Mucosa of rectum (tissue), 2 donors: ENCODE measurements at regions not wholly inside any gene's neighbourhood (a gene's known extent, or its start where the extent isn't known, plus 50 kb on each side); places are given as distances from the start of the nearest gene placed in this dataset.

Experiments used
- H3K27ac ChIP-seq, 2 donors: one replicate each; pipeline ENCODE4 v1.7.0; 2013; ENCODE audit warnings: inconsistent platforms in 2 of 2, low read depth in 2 of 2, low read length in 2 of 2
- H3K27me3 ChIP-seq, 2 donors: one replicate each; pipeline ENCODE4 v1.7.0; 2013; ENCODE audit warnings: low read length in 2 of 2; ENCODE audit not compliant: control insufficient read depth in 2 of 2, insufficient read depth in 2 of 2
- H3K36me3 ChIP-seq, 2 donors: one replicate each; pipeline ENCODE4 v1.7.0; 2013; ENCODE audit warnings: low read length in 2 of 2; ENCODE audit not compliant: control insufficient read depth in 2 of 2, insufficient read depth in 2 of 2
- H3K4me1 ChIP-seq, 2 donors: one replicate each; pipeline ENCODE4 v1.7.0; 2013; ENCODE audit warnings: low read length in 2 of 2, mild to moderate bottlenecking in 1 of 2; ENCODE audit not compliant: control insufficient read depth in 2 of 2, insufficient read depth in 2 of 2
- H3K4me3 ChIP-seq, 2 donors: one replicate each; pipeline ENCODE4 v1.7.0; 2013; ENCODE audit warnings: low read length in 2 of 2
- H3K9ac ChIP-seq, 2 donors: one replicate each; pipeline ENCODE4 v1.7.0; 2013; ENCODE audit warnings: low read length in 2 of 2, low read depth in 1 of 2, mild to moderate bottlenecking in 1 of 2
- H3K9me3 ChIP-seq, 2 donors: one replicate each; pipeline ENCODE4 v1.7.0; 2013; ENCODE audit warnings: low read length in 2 of 2; ENCODE audit not compliant: control insufficient read depth in 2 of 2
- donor health status: healthy.
- donor health status: Normal muscosa, but diverticular disease.

- Histone ChIP-seq H3K27me3 (no peaks in the 10 kb centered on the region), H3K9me3 (no peaks in the 10 kb centered on the region), H3K4me1 (no peaks in the 10 kb centered on the region), H3K4me3 (no peak overlapping the region), H3K9ac (no peak overlapping the region), H3K27ac (no peak overlapping the region), H3K36me3 (no peaks in the 10 kb centered on the region)
Measured at GRCh38 chr12:91853350-91854127, 292.1 kb downstream of the BTG1 start.

DNA sequence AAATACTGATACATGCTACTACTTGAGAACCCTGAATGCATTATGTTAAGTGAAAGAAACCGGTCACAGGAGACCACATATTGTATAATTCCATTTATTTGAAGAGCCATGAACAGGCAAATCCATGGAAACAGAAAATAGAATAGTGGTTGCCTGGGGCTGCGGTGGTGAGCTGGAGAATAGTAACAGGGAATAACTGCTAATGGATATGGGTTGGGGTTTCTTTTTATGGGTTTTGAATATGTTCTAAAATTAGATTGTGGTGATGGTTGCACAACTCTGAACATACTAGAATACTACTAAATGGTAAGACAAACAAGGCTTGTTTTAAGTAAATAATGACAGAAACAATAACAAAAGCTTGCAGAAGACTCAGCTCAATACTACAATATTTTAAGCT lies 293.0 kb downstream of the BTG1 start:
- Histone ChIP-seq H3K4me3 (no peak overlapping the region), H3K9me3 (no peaks in the 10 kb centered on the region), H3K27ac (no peak overlapping the region), H3K36me3 (no peaks in the 10 kb centered on the region), H3K4me1 (no peaks in the 10 kb centered on the region), H3K27me3 (no peaks in the 10 kb centered on the region), H3K9ac (no peak overlapping the region)

DNA sequence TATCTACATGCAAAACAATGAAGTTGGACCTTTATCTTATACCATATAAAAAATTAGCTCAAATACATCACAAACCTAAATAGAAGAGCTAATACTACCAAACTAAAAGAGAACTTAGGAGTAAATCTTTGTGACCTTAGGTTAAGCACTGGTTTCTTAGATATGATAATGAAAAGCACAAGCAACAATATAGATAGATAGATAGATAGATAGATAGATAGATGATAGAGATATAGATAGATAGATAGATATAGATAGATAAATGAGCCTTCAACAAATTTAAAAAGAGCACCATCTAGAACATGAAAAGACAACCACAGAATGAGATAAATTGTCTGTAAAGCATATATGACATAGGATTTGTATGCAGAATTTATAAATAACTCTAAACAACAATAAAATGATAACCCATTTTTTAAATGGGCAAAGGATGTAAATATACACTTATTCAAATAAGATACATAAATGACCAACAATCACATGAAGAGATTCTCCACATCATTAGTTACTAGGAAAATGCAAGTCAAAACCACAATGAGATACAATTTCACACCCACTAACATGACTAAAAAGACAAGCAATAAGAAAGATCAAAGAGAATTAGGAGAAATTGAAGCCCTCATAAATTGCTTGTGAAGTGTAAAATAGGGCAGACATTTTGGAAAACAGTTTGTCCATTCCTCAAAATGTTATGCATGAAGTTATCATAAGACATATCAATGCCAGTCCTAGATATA lies 293.7 kb downstream of the BTG1 start:
- Histone ChIP-seq H3K4me1 (no peaks in the 10 kb centered on the region), H3K9ac (no peak overlapping the region), H3K36me3 (no peaks in the 10 kb centered on the region), H3K9me3 (no peaks in the 10 kb centered on the region), H3K27me3 (no peaks in the 10 kb centered on the region), H3K27ac (no peak overlapping the region), H3K4me3 (no peak overlapping the region)

- no peaks in the 10 kb centered on the region for H3K9me3 ChIP-seq
- no peaks in the 10 kb centered on the region for H3K27me3 ChIP-seq
- H3K4me1 ChIP-seq = no peaks in the 10 kb centered on the region
- no peak overlapping the region for H3K4me3 ChIP-seq
- no peak overlapping the region for H3K27ac ChIP-seq
- H3K36me3 ChIP-seq = no peaks in the 10 kb centered on the region
- H3K9ac ChIP-seq = no peak overlapping the region
Measured at GRCh38 chr12:91846466-91847055, 299.1 kb downstream of the BTG1 start.

GRCh38 chr12:91845365-91845764 lies 300.3 kb downstream of the BTG1 start:
- no peak overlapping the region for H3K9ac ChIP-seq
- H3K27ac ChIP-seq = no peak overlapping the region
- H3K4me3 ChIP-seq = no peak overlapping the region
- no peaks in the 10 kb centered on the region for H3K4me1 ChIP-seq
- no peaks in the 10 kb centered on the region for H3K27me3 ChIP-seq
- H3K36me3 ChIP-seq = no peaks in the 10 kb centered on the region
- no peaks in the 10 kb centered on the region for H3K9me3 ChIP-seq

GRCh38 chr12:91841822-91842221 lies 303.8 kb downstream of the BTG1 start:
- Histone ChIP-seq H3K4me3 (no peak overlapping the region), H3K27me3 (no peaks in the 10 kb centered on the region), H3K36me3 (no peaks in the 10 kb centered on the region), H3K9ac (no peak overlapping the region), H3K27ac (no peak overlapping the region), H3K9me3 (no peaks in the 10 kb centered on the region), H3K4me1 (no peaks in the 10 kb centered on the region)

GRCh38 chr12:91836696-91837095 lies 308.9 kb downstream of the BTG1 start:
- Histone ChIP-seq H3K9me3 (no peaks in the 10 kb centered on the region), H3K27ac (no peak overlapping the region), H3K27me3 (no peaks in the 10 kb centered on the region), H3K36me3 (no peaks in the 10 kb centered on the region), H3K9ac (no peak overlapping the region), H3K4me1 (no peaks in the 10 kb centered on the region), H3K4me3 (no peak overlapping the region)

DNA sequence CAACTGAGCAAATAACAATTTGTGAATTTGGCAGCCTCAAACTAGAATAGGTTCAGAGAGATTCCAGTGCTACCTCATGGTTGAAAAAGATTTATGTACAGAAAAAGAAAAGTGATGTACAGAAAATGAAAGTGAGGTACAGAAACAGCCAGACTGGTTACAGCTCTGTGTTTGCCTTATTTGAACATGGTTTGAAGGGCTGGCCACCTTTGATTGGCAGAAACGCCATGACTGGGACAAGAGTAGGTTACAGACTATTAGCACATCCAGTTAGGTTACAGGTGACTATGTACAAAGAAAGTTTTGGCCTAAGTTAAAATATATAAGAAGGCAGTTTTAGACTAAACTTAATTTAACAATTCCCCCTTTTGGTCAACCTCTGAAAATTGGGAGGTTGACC lies 309.4 kb downstream of the BTG1 start:
- Histone ChIP-seq H3K27ac (no peak overlapping the region), H3K9me3 (no peaks in the 10 kb centered on the region), H3K9ac (no peak overlapping the region), H3K4me1 (no peaks in the 10 kb centered on the region), H3K36me3 (no peaks in the 10 kb centered on the region), H3K4me3 (no peak overlapping the region), H3K27me3 (no peaks in the 10 kb centered on the region)

GRCh38 chr12:91835693-91836092 lies 310.0 kb downstream of the BTG1 start:
- no peaks in the 10 kb centered on the region for H3K36me3 ChIP-seq
- no peak overlapping the region for H3K4me3 ChIP-seq
- no peak overlapping the region for H3K9ac ChIP-seq
- H3K4me1 ChIP-seq = no peaks in the 10 kb centered on the region
- no peaks in the 10 kb centered on the region for H3K27me3 ChIP-seq
- no peak overlapping the region for H3K27ac ChIP-seq
- no peaks in the 10 kb centered on the region for H3K9me3 ChIP-seq

- H3K4me3 ChIP-seq = no peak overlapping the region
- no peaks in the 10 kb centered on the region for H3K27me3 ChIP-seq
- no peak overlapping the region for H3K9ac ChIP-seq
- H3K36me3 ChIP-seq = no peaks in the 10 kb centered on the region
- no peaks in the 10 kb centered on the region for H3K9me3 ChIP-seq
- H3K27ac ChIP-seq = no peak overlapping the region
- no peaks in the 10 kb centered on the region for H3K4me1 ChIP-seq
Measured at GRCh38 chr12:91833780-91834359, 311.8 kb downstream of the BTG1 start.
